B cell (primary cell): ENCODE measurements at regions not wholly inside any gene's neighbourhood (a gene's known extent, or its start where the extent isn't known, plus 50 kb on each side); places are given as distances from the start of the nearest gene placed in this dataset.

Experiments
- ATAC-seq: fragments of 200-7000 bp; cut with Tn5 transposase; one replicate; pipeline ENCODE4 v1.10.0; 2021; ENCODE audit warnings: low read depth, mild to moderate bottlenecking, moderate number of reproducible peaks, moderate library complexity
- CTCF ChIA-PET: fragments of 350-600 bp; sonication (Branson Sonifier 250); formaldehyde crosslinking; loops from one replicate; lab custom pipeline; 2021; ENCODE audit warnings: antibody characterized with exemption, inconsistent platforms; lab: Charles Lee
- POLR2A ChIA-PET: fragments of 350-600 bp; sonication (Branson Sonifier 250); formaldehyde crosslinking; loops from one replicate; lab custom pipeline; 2021; ENCODE audit warnings: antibody characterized with exemption; lab: Charles Lee
- DNase-seq: peaks from one replicate; pipeline ENCODE4 v3.0.0; 2013
- H2AFZ ChIP-seq: 2 replicates; pipeline ENCODE4 v1.6.1; 2012; ENCODE audit warnings: mild to moderate bottlenecking, low read depth, low read length; ENCODE audit not compliant: insufficient read depth, poor library complexity, severe bottlenecking
- H3K27ac ChIP-seq, 2 donors: 1 replicate in 1 of 2; 2 replicates in 1 of 2; pipeline ENCODE4 v1.5.1; 2012 to 2013; ENCODE audit warnings: low read length in 2 of 2, mild to moderate bottlenecking in 2 of 2, moderate library complexity in 1 of 2
- H3K27me3 ChIP-seq, 4 experiments: fragments of 200-600 bp in 1 of 4; sonication (generic) in 1 of 4; replicated peaks in 1 of 4; 1 replicate in 2 of 4; 2 replicates in 2 of 4; pipeline versions ENCODE4 v1.6.1 to v1.7.0; 2013 to 2016; ENCODE audit warnings: low read length in 3 of 4, mild to moderate bottlenecking in 2 of 4, mixed read lengths in 1 of 4, moderate library complexity in 1 of 4; ENCODE audit not compliant: insufficient read depth in 4 of 4, control insufficient read depth in 3 of 4; ENCODE audit errors: control extremely low read depth in 1 of 4
- H3K36me3 ChIP-seq, 2 experiments: replicated peaks in 1 of 2; 1 replicate in 1 of 2; 2 replicates in 1 of 2; pipeline versions ENCODE4 v1.6.1 to v1.7.1; 2013; ENCODE audit warnings: low read length in 1 of 2; ENCODE audit not compliant: insufficient read depth in 2 of 2, control insufficient read depth in 1 of 2; ENCODE audit errors: control extremely low read depth in 1 of 2, extremely low read depth in 1 of 2
- H3K4me1 ChIP-seq, 2 donors: fragments of 200-600 bp in 1 of 2; sonication (generic) in 1 of 2; 1 replicate in 1 of 2; 2 replicates in 1 of 2; pipeline versions ENCODE4 v1.5.1 to v1.6.1; 2013 to 2017; ENCODE audit warnings: low read length in 2 of 2; ENCODE audit not compliant: control insufficient read depth in 2 of 2, insufficient read depth in 2 of 2
- H3K4me2 ChIP-seq: replicated peaks from 2 replicates; pipeline ENCODE3; 2012; ENCODE audit warnings: mild to moderate bottlenecking, low read depth, low read length; ENCODE audit not compliant: poor library complexity, severe bottlenecking
- H3K4me3 ChIP-seq, 5 experiments: fragments of 200-600 bp in 1 of 5; sonication (generic) in 1 of 5; 1 replicate in 3 of 5; 2 replicates in 2 of 5; pipeline versions ENCODE4 v1.5.1 to v1.7.0; 2011 to 2016; ENCODE audit warnings: low read length in 4 of 5, mild to moderate bottlenecking in 4 of 5, low read depth in 2 of 5, control low read depth in 1 of 5, moderate library complexity in 1 of 5; ENCODE audit not compliant: insufficient read depth in 1 of 5; ENCODE audit errors: control extremely low read depth in 1 of 5, extremely low read depth in 1 of 5
- H3K79me2 ChIP-seq: fragments of 200-600 bp; sonication (generic); one replicate; pipeline ENCODE4 v1.6.0; 2016; ENCODE audit warnings: low read length; ENCODE audit not compliant: control insufficient read depth, insufficient read depth
- H3K9ac ChIP-seq: fragments of 200-600 bp; sonication (generic); 2 replicates; pipeline ENCODE4 v1.6.1; 2017; ENCODE audit warnings: mild to moderate bottlenecking, low read length, moderate library complexity
- H3K9me3 ChIP-seq, 3 donors: one replicate each; pipeline versions ENCODE4 v1.6.1 to v1.7.1; 2013; ENCODE audit warnings: low read length in 2 of 3; ENCODE audit not compliant: control insufficient read depth in 2 of 3, insufficient read depth in 1 of 3; ENCODE audit errors: control extremely low read depth in 1 of 3
- H4K20me1 ChIP-seq: 2 replicates; pipeline ENCODE4 v1.6.0; 2012; ENCODE audit warnings: mild to moderate bottlenecking, low read length; ENCODE audit not compliant: insufficient read depth, control insufficient read depth, poor library complexity, severe bottlenecking
- H3K27ac Mint-ChIP-seq: one replicate; pipeline ENCODE4 v1.8.0; 2021; ENCODE audit warnings: mixed read lengths
- H3K27me3 Mint-ChIP-seq: one replicate; pipeline ENCODE4 v1.8.0; 2021; ENCODE audit warnings: mixed read lengths
- H3K4me1 Mint-ChIP-seq: one replicate; pipeline ENCODE4 v1.8.0; 2021; ENCODE audit warnings: mixed read lengths
- H3K4me3 Mint-ChIP-seq: one replicate; pipeline ENCODE4 v1.8.0; 2021; ENCODE audit warnings: mixed read lengths
- H3K9me3 Mint-ChIP-seq: one replicate; pipeline ENCODE4 v1.8.0; 2022; ENCODE audit warnings: mixed read lengths; ENCODE audit not compliant: insufficient read depth
- CTCF ChIP-seq: fragments of 200-600 bp; IDR thresholded peaks from one replicate; pipeline ENCODE4 v1.8.0; 2022; ENCODE audit warnings: antibody characterized with exemption, mild to moderate bottlenecking
- EZH2 ChIP-seq: IDR thresholded peaks from 2 replicates; pipeline ENCODE4 v1.6.1; 2012; ENCODE audit warnings: borderline replicate concordance, low read depth, mild to moderate bottlenecking, moderate library complexity, low read length; ENCODE audit not compliant: insufficient read depth, poor library complexity, severe bottlenecking
- WGBS: methylation state at CpG from one replicate; pipeline ENCODE4 v1.1.5; 2013; ENCODE audit warnings: missing lambda C conversion rate; ENCODE audit not compliant: insufficient coverage; 5-methylcytosine and 5-hydroxymethylcytosine counted together
- intact Hi-C: fragments of 100-400 bp; cut with micrococcal nuclease; formaldehyde crosslinking; loops from one replicate; pipeline ENCODE4 v1.10.0; 2022

- DNase-seq = peak; percentile 22
- WGBS = 63% methylated on average over 3 of the region's 13 CpGs
- Histone ChIP-seq H3K27me3 (peaks cover 0 to 6% (median 1%) of the 10 kb centered on the region in 4 experiments), H3K9me3 (peaks cover 0 to 3% (median 1%) of the 10 kb centered on the region in 3 donors), H3K79me2 (no peaks in the 10 kb centered on the region), H3K9ac (no peak overlapping the region), H3K36me3 (no peaks in the 10 kb centered on the region), H3K4me2 (no peak overlapping the region), H3K4me1 (no peaks in the 10 kb centered on the region), H3K4me3 (no peak overlapping the region), H3K27ac (no peak overlapping the region), H2AFZ (no peak overlapping the region), H4K20me1 (no peaks in the 10 kb centered on the region)
- CTCF ChIA-PET = no interaction called here
- peak; percentile 36 for ATAC-seq
- H3K4me3 Mint-ChIP-seq = no peak overlapping the region
- no peaks in the 10 kb centered on the region for H3K9me3 Mint-ChIP-seq
- TF ChIP-seq CTCF = peak; percentile 61
- no peak for TF ChIP-seq EZH2
- intact Hi-C loops = no loop called here
- no peak overlapping the region for H3K27ac Mint-ChIP-seq
- POLR2A ChIA-PET = no interaction called here
- no peaks in the 10 kb centered on the region for H3K4me1 Mint-ChIP-seq
- peaks cover 48% of the 10 kb centered on the region for H3K27me3 Mint-ChIP-seq
These were observed 1377.9 kb downstream of the RPIA start for GRCh38 chr2:90069290-90069894.

GRCh38 chr2:90076311-90076710, 1384.8 kb downstream of the RPIA start:
- Histone ChIP-seq H3K4me3 (no peak overlapping the region), H3K4me1 (no peaks in the 10 kb centered on the region), H3K36me3 (no peaks in the 10 kb centered on the region), H3K79me2 (no peaks in the 10 kb centered on the region), H3K27me3 (peaks cover 0 to 5% (median under 1%) of the 10 kb centered on the region in 4 experiments), H3K9me3 (no peaks in the 10 kb centered on the region), H2AFZ (no peak overlapping the region), H3K27ac (no peak overlapping the region), H4K20me1 (no peaks in the 10 kb centered on the region), H3K9ac (no peak overlapping the region), H3K4me2 (no peak overlapping the region)
- H3K9me3 Mint-ChIP-seq = no peaks in the 10 kb centered on the region
- ATAC-seq (no peak), DNase-seq (no peak)
- POLR2A ChIA-PET = no interaction called here
- H3K27ac Mint-ChIP-seq = no peak overlapping the region
- intact Hi-C loops = no loop called here
- peaks cover 24% of the 10 kb centered on the region for H3K27me3 Mint-ChIP-seq
- H3K4me3 Mint-ChIP-seq = no peak overlapping the region
- CTCF ChIA-PET = no interaction called here
- WGBS = 0% methylated on average over 3 of the region's 3 CpGs
- H3K4me1 Mint-ChIP-seq = peaks cover 3% of the 10 kb centered on the region
- TF ChIP-seq EZH2 (no peak), CTCF (no peak)
